Suppressor macrophage treated with lipopolysaccharide for 1 hour (primary cell): ENCODE measurements at regions not wholly inside any gene's neighbourhood (a gene's known extent, or its start where the extent isn't known, plus 50 kb on each side); places are given as distances from the start of the nearest gene placed in this dataset.

ENCODE experiments used
- DNase-seq, 3 donors: peaks; one replicate each; pipeline ENCODE4 v3.0.0-alpha.2; 2020 to 2022

GRCh38 chr7:110336423-110336822 lies 754.5 kb upstream of the LRRN3 start:
- no peak for DNase-seq

GRCh38 chr7:110337646-110338045 lies 753.3 kb upstream of the LRRN3 start:
- DNase-seq: no peak

- DNase-seq: no peak
Measured at GRCh38 chr7:110347081-110347480, 743.8 kb upstream of the LRRN3 start.

GRCh38 chr7:110356438-110356837 lies 734.5 kb upstream of the LRRN3 start:
- no peak for DNase-seq

- DNase-seq: no peak
Measured at GRCh38 chr7:110358028-110358427, 732.9 kb upstream of the LRRN3 start.

GRCh38 chr7:110371709-110372108 lies 719.2 kb upstream of the LRRN3 start:
- no peak for DNase-seq

- no peak for DNase-seq
Measured at GRCh38 chr7:110372685-110373084, 718.2 kb upstream of the LRRN3 start.

- DNase-seq: no peak
Measured at GRCh38 chr7:110373416-110373815, 717.5 kb upstream of the LRRN3 start.

GRCh38 chr7:110373859-110374258 lies 717.1 kb upstream of the LRRN3 start:
- no peak for DNase-seq

GRCh38 chr7:110375068-110375467 lies 715.9 kb upstream of the LRRN3 start:
- DNase-seq: no peak

GRCh38 chr7:110382736-110383135 lies 708.2 kb upstream of the LRRN3 start:
- no peak for DNase-seq

GRCh38 chr7:110386006-110386405 lies 704.9 kb upstream of the LRRN3 start:
- DNase-seq: no peak

- no peak for DNase-seq
Measured at GRCh38 chr7:110386913-110387312, 704.0 kb upstream of the LRRN3 start.

GRCh38 chr7:110387689-110388088 lies 703.2 kb upstream of the LRRN3 start:
- DNase-seq: no peak

GRCh38 chr7:110388457-110388856 lies 702.5 kb upstream of the LRRN3 start:
- DNase-seq: no peak

GRCh38 chr7:110396021-110396420 lies 694.9 kb upstream of the LRRN3 start:
- DNase-seq: no peak

GRCh38 chr7:110397927-110398660 lies 692.8 kb upstream of the LRRN3 start:
- no peak for DNase-seq

GRCh38 chr7:110399421-110399820 lies 691.5 kb upstream of the LRRN3 start:
- DNase-seq: no peak

- no peak for DNase-seq
Measured at GRCh38 chr7:110400411-110400810, 690.5 kb upstream of the LRRN3 start.

GRCh38 chr7:110407242-110407641 lies 683.7 kb upstream of the LRRN3 start:
- DNase-seq: no peak

GRCh38 chr7:110407706-110408105 lies 683.2 kb upstream of the LRRN3 start:
- DNase-seq: no peak

- DNase-seq: no peak
Measured at GRCh38 chr7:110412614-110413013, 678.3 kb upstream of the LRRN3 start.

GRCh38 chr7:110413038-110413437 lies 677.9 kb upstream of the LRRN3 start:
- DNase-seq: no peak

GRCh38 chr7:110417611-110418010 lies 673.3 kb upstream of the LRRN3 start:
- DNase-seq: no peak

GRCh38 chr7:110418659-110419280 lies 672.2 kb upstream of the LRRN3 start:
- DNase-seq: no peak
